ENCODE measurements at regions not wholly inside any gene's neighbourhood (a gene's known extent, or its start where the extent isn't known, plus 50 kb on each side); places are given as distances from the start of the nearest gene placed in this dataset.

DNA sequence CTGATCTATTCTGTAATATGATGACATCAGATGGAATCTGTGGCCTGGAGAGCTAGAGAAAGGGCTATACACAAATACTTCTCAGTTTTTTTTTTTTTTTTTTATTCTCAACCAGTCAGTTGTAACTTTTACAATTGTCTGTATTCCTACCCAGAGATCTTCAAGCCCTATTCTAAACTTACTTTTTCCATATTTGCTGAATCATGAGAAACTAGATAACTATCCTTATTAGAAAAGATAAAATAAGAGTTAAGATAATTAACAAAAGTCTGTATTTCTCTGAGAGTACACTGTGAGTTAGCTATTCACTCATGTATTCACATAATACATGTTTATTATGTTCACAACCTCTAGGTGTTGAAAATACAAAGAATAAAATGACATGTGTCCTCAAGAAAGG lies 1575.9 kb downstream of the EFNA5 start:
- Histone ChIP-seq H3K27ac (ENCODE audit: low read depth in 2 of 2, low read length in 1 of 2) (peak overlapping the region; percentile 40 to 91; a peak in 3 of 4 replicates), H3K4me2 (peak overlapping the region; percentile 61; the same call in 1 of the 2 replicates), H4K20me1 (ENCODE audit: insufficient read depth) (no peaks in the 10 kb centered on the region), H3F3A (replicated peaks; ENCODE audit: insufficient read depth) (peaks cover 26% of the 10 kb centered on the region), H3K9ac (no peak overlapping the region), H3K36me3 (replicated peaks in 1 of 2; ENCODE audit: control insufficient read depth in 1 of 2, insufficient read depth in 2 of 2, low read length in 1 of 2) (no peaks in the 10 kb centered on the region), H3K9me2 (no peaks in the 10 kb centered on the region), H3K27me3 (ENCODE audit: insufficient read depth) (no peaks in the 10 kb centered on the region), H2AFZ (ENCODE audit: low read depth) (peak overlapping the region; percentile 19; the same call in 1 of the 2 replicates), H3K79me2 (ENCODE audit: insufficient read depth) (no peaks in the 10 kb centered on the region), H3K4me1 (ENCODE audit: control insufficient read depth in 1 of 2, insufficient read depth in 2 of 2, low read depth in 1 of 2, low read length in 1 of 2) (peaks cover 15 to 24% of the 10 kb centered on the region in 2 experiments), H3K4me3 (ENCODE audit: low read depth in 2 of 2, low read length in 1 of 2) (no peak overlapping the region), H3K9me3 (peaks cover 2% of the 10 kb centered on the region; the same call in 1 of the 2 replicates)
- TF ChIP-seq GATA2 (CRISPR knock-in tag; IDR thresholded peaks at IDR 0.05) (no peak), TAF1 (IDR thresholded peaks at IDR 0.05; ENCODE audit: borderline replicate concordance, low read depth, low read length) (no peak), TEAD4 (IDR thresholded peaks at IDR 0.05; ENCODE audit: borderline replicate concordance, insufficient read depth) (no peak), GABPA (IDR thresholded peaks at IDR 0.05; ENCODE audit: low read depth) (no peak), RCOR1 (IDR thresholded peaks at IDR 0.05; ENCODE audit: low read length) (no peak), TCF12 (IDR thresholded peaks at IDR 0.05) (no peak), RFX5 (IDR thresholded peaks at IDR 0.05; ENCODE audit: low read length) (no peak), POLR2AphosphoS5 (IDR thresholded peaks at IDR 0.05; ENCODE audit: low read depth, low read length) (no peak)
- TF ChIP-seq, protein P1, sequence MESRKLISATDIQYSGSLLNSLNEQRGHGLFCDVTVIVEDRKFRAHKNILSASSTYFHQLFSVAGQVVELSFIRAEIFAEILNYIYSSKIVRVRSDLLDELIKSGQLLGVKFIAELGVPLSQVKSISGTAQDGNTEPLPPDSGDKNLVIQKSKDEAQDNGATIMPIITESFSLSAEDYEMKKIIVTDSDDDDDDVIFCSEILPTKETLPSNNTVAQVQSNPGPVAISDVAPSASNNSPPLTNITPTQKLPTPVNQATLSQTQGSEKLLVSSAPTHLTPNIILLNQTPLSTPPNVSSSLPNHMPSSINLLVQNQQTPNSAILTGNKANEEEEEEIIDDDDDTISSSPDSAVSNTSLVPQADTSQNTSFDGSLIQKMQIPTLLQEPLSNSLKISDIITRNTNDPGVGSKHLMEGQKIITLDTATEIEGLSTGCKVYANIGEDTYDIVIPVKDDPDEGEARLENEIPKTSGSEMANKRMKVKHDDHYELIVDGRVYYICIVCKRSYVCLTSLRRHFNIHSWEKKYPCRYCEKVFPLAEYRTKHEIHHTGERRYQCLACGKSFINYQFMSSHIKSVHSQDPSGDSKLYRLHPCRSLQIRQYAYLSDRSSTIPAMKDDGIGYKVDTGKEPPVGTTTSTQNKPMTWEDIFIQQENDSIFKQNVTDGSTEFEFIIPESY (IDR thresholded peaks at IDR 0.05; ENCODE audit: borderline replicate concordance, low read depth), result no peak
- TF ChIP-seq, protein P2, sequence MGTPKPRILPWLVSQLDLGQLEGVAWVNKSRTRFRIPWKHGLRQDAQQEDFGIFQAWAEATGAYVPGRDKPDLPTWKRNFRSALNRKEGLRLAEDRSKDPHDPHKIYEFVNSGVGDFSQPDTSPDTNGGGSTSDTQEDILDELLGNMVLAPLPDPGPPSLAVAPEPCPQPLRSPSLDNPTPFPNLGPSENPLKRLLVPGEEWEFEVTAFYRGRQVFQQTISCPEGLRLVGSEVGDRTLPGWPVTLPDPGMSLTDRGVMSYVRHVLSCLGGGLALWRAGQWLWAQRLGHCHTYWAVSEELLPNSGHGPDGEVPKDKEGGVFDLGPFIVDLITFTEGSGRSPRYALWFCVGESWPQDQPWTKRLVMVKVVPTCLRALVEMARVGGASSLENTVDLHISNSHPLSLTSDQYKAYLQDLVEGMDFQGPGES (IDR thresholded peaks at IDR 0.05; ENCODE audit: low read depth, low read length), result no peak
- TF ChIP-seq, protein P3, sequence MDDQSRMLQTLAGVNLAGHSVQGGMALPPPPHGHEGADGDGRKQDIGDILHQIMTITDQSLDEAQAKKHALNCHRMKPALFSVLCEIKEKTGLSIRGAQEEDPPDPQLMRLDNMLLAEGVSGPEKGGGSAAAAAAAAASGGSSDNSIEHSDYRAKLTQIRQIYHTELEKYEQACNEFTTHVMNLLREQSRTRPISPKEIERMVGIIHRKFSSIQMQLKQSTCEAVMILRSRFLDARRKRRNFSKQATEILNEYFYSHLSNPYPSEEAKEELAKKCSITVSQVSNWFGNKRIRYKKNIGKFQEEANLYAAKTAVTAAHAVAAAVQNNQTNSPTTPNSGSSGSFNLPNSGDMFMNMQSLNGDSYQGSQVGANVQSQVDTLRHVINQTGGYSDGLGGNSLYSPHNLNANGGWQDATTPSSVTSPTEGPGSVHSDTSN (IDR thresholded peaks at IDR 0.05), result no peak
- TF ChIP-seq, protein P4, sequence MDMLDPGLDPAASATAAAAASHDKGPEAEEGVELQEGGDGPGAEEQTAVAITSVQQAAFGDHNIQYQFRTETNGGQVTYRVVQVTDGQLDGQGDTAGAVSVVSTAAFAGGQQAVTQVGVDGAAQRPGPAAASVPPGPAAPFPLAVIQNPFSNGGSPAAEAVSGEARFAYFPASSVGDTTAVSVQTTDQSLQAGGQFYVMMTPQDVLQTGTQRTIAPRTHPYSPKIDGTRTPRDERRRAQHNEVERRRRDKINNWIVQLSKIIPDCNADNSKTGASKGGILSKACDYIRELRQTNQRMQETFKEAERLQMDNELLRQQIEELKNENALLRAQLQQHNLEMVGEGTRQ (IDR thresholded peaks at IDR 0.05; ENCODE audit: borderline replicate concordance, low read depth, low read length), result no peak
- ChIA-PET CTCF (interaction anchor here (0.6 kb wide), 1 partner anchor 267 kb away, joined by 3 read pairs; no protein-coding TSS in a partner anchor), POLR2A (interaction anchor here (0.8 kb wide), 1 partner anchor 9 kb away, joined by 3 read pairs; no protein-coding TSS in a partner anchor)
- peak; percentile 10 for DNase-seq
